ENCODE measurements at regions not wholly inside any gene's neighbourhood (a gene's known extent, or its start where the extent isn't known, plus 50 kb on each side); places are given as distances from the start of the nearest gene placed in this dataset.

DNA sequence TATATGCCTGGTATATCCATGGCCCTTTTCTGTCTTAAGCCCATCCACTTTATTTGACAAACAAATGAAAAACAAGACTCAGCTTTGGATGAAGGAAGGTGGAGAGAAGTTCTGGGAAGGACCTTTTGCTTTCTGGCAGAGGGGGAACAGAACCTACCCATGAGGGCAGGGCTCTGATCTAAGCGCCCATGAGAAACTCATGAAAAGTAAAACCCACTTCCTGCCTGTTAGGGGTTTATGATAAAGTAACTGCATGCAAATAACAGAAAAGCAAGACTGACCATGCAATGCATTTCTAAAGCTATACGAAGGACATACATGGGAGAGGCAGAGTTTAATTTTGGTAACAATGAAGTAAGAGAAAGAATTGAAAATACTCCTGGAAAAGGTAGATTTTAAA, 181.9 kb upstream of the ADRA1B start:
- WGBS: 74% methylated on average over 2 of the region's 2 CpGs
- H3K9me3 ChIP-seq (ENCODE audit: control insufficient read depth in 4 of 4, low read length in 3 of 4): no peaks in the 10 kb centered on the region
- H3K27me3 ChIP-seq (ENCODE audit: control insufficient read depth in 4 of 4, insufficient read depth in 4 of 4, low read length in 3 of 4): peaks cover 0 to 2% (median 0%) of the 10 kb centered on the region in 4 donors

DNA sequence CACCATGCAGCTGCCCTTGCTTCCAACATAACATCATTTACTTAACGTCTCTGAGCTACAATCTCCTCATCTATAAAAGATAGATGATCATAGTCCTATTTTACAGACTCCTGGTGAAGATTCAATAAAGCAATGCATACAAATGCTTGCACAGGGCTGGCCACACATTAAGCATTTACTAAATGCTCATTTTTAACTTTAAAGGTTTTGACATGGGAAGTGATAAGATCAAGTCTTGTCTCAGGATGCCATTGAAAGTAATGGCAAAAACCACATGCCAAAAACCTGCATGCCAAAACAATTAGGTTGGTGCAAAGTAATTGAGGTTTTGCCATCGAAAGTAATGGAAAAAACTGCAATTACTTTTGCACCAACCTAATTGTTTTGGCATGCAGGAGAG, 181.2 kb upstream of the ADRA1B start:
- no peak for TF ChIP-seq RXRA (IDR thresholded peaks at IDR 0.05)
- no peak for TF ChIP-seq HNF4G (IDR thresholded peaks at IDR 0.05)
- TF ChIP-seq, protein P1, sequence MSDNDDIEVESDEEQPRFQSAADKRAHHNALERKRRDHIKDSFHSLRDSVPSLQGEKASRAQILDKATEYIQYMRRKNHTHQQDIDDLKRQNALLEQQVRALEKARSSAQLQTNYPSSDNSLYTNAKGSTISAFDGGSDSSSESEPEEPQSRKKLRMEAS (IDR thresholded peaks at IDR 0.05): no peak
- no peak for TF ChIP-seq JUND (IDR thresholded peaks at IDR 0.05)
- TF ChIP-seq HNF4A (conservative IDR thresholded peaks at IDR 0.05): no peak
- TF ChIP-seq GABPA (IDR thresholded peaks at IDR 0.05 in 1 of 2, conservative IDR thresholded peaks at IDR 0.05 in 1 of 2): no peak
- no peak for TF ChIP-seq EGR1 (IDR thresholded peaks at IDR 0.05; ENCODE audit: low read depth in 2 of 2)
- TF ChIP-seq, protein P2, sequence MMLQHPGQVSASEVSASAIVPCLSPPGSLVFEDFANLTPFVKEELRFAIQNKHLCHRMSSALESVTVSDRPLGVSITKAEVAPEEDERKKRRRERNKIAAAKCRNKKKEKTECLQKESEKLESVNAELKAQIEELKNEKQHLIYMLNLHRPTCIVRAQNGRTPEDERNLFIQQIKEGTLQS (IDR thresholded peaks at IDR 0.05): no peak
- no peak for TF ChIP-seq TAF1 (conservative IDR thresholded peaks at IDR 0.05)
- TF ChIP-seq, protein P3, sequence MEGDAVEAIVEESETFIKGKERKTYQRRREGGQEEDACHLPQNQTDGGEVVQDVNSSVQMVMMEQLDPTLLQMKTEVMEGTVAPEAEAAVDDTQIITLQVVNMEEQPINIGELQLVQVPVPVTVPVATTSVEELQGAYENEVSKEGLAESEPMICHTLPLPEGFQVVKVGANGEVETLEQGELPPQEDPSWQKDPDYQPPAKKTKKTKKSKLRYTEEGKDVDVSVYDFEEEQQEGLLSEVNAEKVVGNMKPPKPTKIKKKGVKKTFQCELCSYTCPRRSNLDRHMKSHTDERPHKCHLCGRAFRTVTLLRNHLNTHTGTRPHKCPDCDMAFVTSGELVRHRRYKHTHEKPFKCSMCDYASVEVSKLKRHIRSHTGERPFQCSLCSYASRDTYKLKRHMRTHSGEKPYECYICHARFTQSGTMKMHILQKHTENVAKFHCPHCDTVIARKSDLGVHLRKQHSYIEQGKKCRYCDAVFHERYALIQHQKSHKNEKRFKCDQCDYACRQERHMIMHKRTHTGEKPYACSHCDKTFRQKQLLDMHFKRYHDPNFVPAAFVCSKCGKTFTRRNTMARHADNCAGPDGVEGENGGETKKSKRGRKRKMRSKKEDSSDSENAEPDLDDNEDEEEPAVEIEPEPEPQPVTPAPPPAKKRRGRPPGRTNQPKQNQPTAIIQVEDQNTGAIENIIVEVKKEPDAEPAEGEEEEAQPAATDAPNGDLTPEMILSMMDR (IDR thresholded peaks at IDR 0.05; ENCODE audit: low read depth, low read length, missing input control): no peak
- TF ChIP-seq RAD21 (IDR thresholded peaks at IDR 0.05): no peak
- no peak for TF ChIP-seq FOXA1 (IDR thresholded peaks at IDR 0.05)
- no peak for TF ChIP-seq FOXA2 (IDR thresholded peaks at IDR 0.05)
- H3K36me3 ChIP-seq (ENCODE audit: control insufficient read depth in 4 of 4, insufficient read depth in 3 of 4, low read depth in 1 of 4, low read length in 3 of 4): no peaks in the 10 kb centered on the region
- no peak for DNase-seq (ENCODE audit: low spot score)
- WGBS: 69% methylated on average over 2 of the region's 2 CpGs
- H3K9me3 ChIP-seq (ENCODE audit: control insufficient read depth in 4 of 4, low read length in 3 of 4): no peaks in the 10 kb centered on the region
- H3K9ac ChIP-seq (ENCODE audit: low read depth in 1 of 2, low read length in 2 of 2): no peak overlapping the region
- H3K4me3 ChIP-seq (ENCODE audit: low read depth in 1 of 3, low read length in 3 of 3): no peak overlapping the region
- peaks cover 0 to 2% (median 0%) of the 10 kb centered on the region in 4 donors for H3K27me3 ChIP-seq (ENCODE audit: control insufficient read depth in 4 of 4, insufficient read depth in 4 of 4, low read length in 3 of 4)
- H3K27ac ChIP-seq (ENCODE audit: low read depth in 1 of 2, low read length in 2 of 2): no peak overlapping the region
- H3K4me1 ChIP-seq (ENCODE audit: control insufficient read depth in 4 of 4, insufficient read depth in 4 of 4, low read length in 3 of 4): no peaks in the 10 kb centered on the region

More for the DNA sequence above, 181.9 kb upstream of the ADRA1B start:
- Histone ChIP-seq H3K27ac (ENCODE audit: low read depth in 1 of 2, low read length in 2 of 2) (no peak overlapping the region), H3K4me1 (ENCODE audit: control insufficient read depth in 4 of 4, insufficient read depth in 4 of 4, low read length in 3 of 4) (no peaks in the 10 kb centered on the region), H3K4me3 (ENCODE audit: low read depth in 1 of 3, low read length in 3 of 3) (no peak overlapping the region), H3K9ac (ENCODE audit: low read depth in 1 of 2, low read length in 2 of 2) (no peak overlapping the region), H3K36me3 (ENCODE audit: control insufficient read depth in 4 of 4, insufficient read depth in 3 of 4, low read depth in 1 of 4, low read length in 3 of 4) (no peaks in the 10 kb centered on the region)
- no peak for TF ChIP-seq FOXA2 (IDR thresholded peaks at IDR 0.05)
- TF ChIP-seq, protein P1 (IDR thresholded peaks at IDR 0.05): no peak
- no peak for TF ChIP-seq TAF1 (conservative IDR thresholded peaks at IDR 0.05)
- TF ChIP-seq JUND (IDR thresholded peaks at IDR 0.05): no peak
- no peak for TF ChIP-seq YY1 (IDR thresholded peaks at IDR 0.05)
- TF ChIP-seq HNF4G (IDR thresholded peaks at IDR 0.05): no peak
- no peak for DNase-seq (ENCODE audit: low spot score)

DNA sequence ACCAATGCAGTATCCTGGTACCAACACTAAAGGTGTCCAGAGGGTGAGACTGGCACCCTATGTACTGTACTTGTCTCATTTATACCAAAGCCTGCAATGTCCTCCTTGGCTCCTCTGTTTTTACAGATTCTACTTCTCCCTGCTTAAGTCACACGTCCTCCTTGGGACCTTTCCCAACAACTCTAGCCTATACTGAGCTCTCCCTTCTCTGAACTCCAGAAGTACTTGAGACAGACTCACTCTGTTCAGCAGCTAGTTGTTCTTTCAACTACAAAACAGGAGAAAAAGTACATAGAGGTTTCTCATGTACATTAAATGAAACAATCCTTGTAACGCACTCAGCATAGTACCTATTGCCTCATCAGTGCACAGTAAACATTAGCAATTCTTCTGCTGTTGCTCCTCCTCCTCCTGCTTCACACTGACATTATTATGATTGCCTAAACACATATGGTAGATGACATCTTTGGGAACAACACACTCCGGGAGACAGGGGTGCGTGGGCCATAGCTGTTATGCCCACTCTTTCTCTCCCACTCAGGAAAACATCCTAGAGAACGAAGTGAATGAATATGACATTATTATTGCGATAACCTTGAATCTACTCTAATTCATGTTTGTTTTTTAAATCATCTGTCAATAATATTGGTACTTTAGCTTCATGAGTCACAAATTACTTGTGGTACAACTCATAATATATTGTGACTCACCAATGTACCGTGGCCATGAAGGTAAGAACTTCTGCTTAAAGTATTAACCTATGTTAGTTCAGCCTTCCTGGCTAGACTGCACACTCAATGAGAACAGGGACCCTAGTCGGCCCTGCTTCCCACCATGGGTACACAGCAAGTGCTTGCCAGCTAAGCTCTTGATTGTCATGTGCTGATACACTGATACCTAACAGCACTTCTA, 180.3 kb upstream of the ADRA1B start:
- no peak for DNase-seq (ENCODE audit: low spot score)
- 81% methylated on average over 8 of the region's 8 CpGs for WGBS
- Histone ChIP-seq H3K4me1 (ENCODE audit: control insufficient read depth in 4 of 4, insufficient read depth in 4 of 4, low read length in 3 of 4) (no peaks in the 10 kb centered on the region), H3K9me3 (ENCODE audit: control insufficient read depth in 4 of 4, low read length in 3 of 4) (no peaks in the 10 kb centered on the region), H3K4me3 (ENCODE audit: low read depth in 1 of 3, low read length in 3 of 3) (no peak overlapping the region), H3K36me3 (ENCODE audit: control insufficient read depth in 4 of 4, insufficient read depth in 3 of 4, low read depth in 1 of 4, low read length in 3 of 4) (no peaks in the 10 kb centered on the region), H3K9ac (ENCODE audit: low read depth in 1 of 2, low read length in 2 of 2) (no peak overlapping the region), H3K27ac (ENCODE audit: low read depth in 1 of 2, low read length in 2 of 2) (no peak overlapping the region), H3K27me3 (ENCODE audit: control insufficient read depth in 4 of 4, insufficient read depth in 4 of 4, low read length in 3 of 4) (peaks cover 0 to 2% (median 0%) of the 10 kb centered on the region in 4 donors)
- TF ChIP-seq HNF4G (IDR thresholded peaks at IDR 0.05): no peak
- TF ChIP-seq TAF1 (conservative IDR thresholded peaks at IDR 0.05): no peak
- TF ChIP-seq, protein P3 (IDR thresholded peaks at IDR 0.05; ENCODE audit: low read depth, low read length, missing input control): no peak
- TF ChIP-seq FOXA2 (IDR thresholded peaks at IDR 0.05): no peak
- no peak for TF ChIP-seq YY1 (IDR thresholded peaks at IDR 0.05)
- TF ChIP-seq HNF4A (conservative IDR thresholded peaks at IDR 0.05): no peak
- TF ChIP-seq, protein P4, sequence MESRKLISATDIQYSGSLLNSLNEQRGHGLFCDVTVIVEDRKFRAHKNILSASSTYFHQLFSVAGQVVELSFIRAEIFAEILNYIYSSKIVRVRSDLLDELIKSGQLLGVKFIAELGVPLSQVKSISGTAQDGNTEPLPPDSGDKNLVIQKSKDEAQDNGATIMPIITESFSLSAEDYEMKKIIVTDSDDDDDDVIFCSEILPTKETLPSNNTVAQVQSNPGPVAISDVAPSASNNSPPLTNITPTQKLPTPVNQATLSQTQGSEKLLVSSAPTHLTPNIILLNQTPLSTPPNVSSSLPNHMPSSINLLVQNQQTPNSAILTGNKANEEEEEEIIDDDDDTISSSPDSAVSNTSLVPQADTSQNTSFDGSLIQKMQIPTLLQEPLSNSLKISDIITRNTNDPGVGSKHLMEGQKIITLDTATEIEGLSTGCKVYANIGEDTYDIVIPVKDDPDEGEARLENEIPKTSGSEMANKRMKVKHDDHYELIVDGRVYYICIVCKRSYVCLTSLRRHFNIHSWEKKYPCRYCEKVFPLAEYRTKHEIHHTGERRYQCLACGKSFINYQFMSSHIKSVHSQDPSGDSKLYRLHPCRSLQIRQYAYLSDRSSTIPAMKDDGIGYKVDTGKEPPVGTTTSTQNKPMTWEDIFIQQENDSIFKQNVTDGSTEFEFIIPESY (IDR thresholded peaks at IDR 0.05): no peak
- TF ChIP-seq NR2F2 (IDR thresholded peaks at IDR 0.05): no peak
- TF ChIP-seq, protein P2 (IDR thresholded peaks at IDR 0.05): no peak
